OCI-LY3 (cell line): ENCODE measurements at regions not wholly inside any gene's neighbourhood (a gene's known extent, or its start where the extent isn't known, plus 50 kb on each side); places are given as distances from the start of the nearest gene placed in this dataset.

ENCODE experiments used
- CTCF ChIP-seq: fragments of 200-600, 300-600 bp; sonication (generic); IDR thresholded peaks from 2 replicates; pipeline ENCODE4 v1.5.1; 2014; ENCODE audit warnings: antibody characterized with exemption, low read length, low read depth
- EZH2phosphoT487 ChIP-seq: fragments of 200-600 bp; shearing (Covaris generic); IDR thresholded peaks from 2 replicates; pipeline ENCODE4 v1.6.1; 2018; ENCODE audit warnings: antibody characterized with exemption, mixed run types, low read depth

DNA sequence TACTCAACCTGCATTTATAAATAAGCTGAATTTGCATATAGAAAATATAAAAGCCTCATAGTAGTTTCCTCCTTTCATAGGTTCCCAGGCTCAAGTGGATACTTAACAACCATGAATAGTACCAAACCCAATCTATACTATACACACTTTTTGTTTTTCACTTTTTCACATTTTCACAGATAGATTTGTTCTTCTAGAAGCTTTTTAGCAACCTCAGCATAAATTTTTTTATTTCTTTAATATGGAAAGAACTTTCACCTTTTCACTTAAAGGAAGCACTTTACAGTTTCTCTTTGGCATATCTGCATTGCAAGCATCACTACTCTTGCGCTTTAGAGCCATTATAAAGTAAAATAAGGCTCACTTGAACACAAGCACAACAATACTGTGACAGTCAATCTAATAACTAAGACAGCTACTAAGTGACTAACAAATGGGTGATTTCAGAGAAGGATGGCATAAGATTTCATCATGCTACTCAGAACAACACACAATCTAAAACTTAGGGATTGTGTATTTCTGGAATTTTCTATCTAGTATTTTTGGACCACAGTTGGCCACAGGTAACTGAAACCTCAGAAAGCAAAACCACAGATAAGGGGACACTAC, 1063.6 kb downstream of the FAM181B start:
- TF ChIP-seq CTCF = no peak
- TF ChIP-seq EZH2phosphoT487 = no peak
